Muscle layer of colon (tissue), 2 donors: ENCODE measurements at regions not wholly inside any gene's neighbourhood (a gene's known extent, or its start where the extent isn't known, plus 50 kb on each side); places are given as distances from the start of the nearest gene placed in this dataset.
"Not testable (repeated sequence)": the region's sequence is repeated elsewhere in the genome, so short reads cannot be mapped to it uniquely, and the experiment has no call there.

Experiments
- H3K27ac ChIP-seq: one replicate; pipeline ENCODE4 v1.7.0; 2013; ENCODE audit warnings: low read depth, mild to moderate bottlenecking, low read length, moderate library complexity
- H3K27me3 ChIP-seq, 2 donors: one replicate each; pipeline ENCODE4 v1.7.0; 2013; ENCODE audit warnings: low read length in 2 of 2, mild to moderate bottlenecking in 2 of 2; ENCODE audit not compliant: insufficient read depth in 2 of 2, control insufficient read depth in 1 of 2
- H3K36me3 ChIP-seq: one replicate; pipeline ENCODE4 v1.7.0; 2013; ENCODE audit warnings: mild to moderate bottlenecking, low read length; ENCODE audit not compliant: insufficient read depth
- H3K4me1 ChIP-seq: one replicate; pipeline ENCODE4 v1.7.0; 2013; ENCODE audit warnings: mild to moderate bottlenecking, low read length; ENCODE audit not compliant: insufficient read depth
- H3K4me3 ChIP-seq, 2 donors: one replicate each; pipeline ENCODE4 v1.7.0; 2013; ENCODE audit warnings: low read length in 2 of 2, low read depth in 1 of 2, mild to moderate bottlenecking in 1 of 2, moderate library complexity in 1 of 2
- H3K9ac ChIP-seq: one replicate; pipeline ENCODE4 v1.7.0; 2013; ENCODE audit warnings: low read length
- H3K9me3 ChIP-seq: one replicate; pipeline ENCODE4 v1.7.0; 2013; ENCODE audit warnings: mild to moderate bottlenecking, low read length
- donor health status: abdominal sarcoma.
- donor health status: Adenocarcinoma of cecum.

- Histone ChIP-seq H3K27ac (no peak overlapping the region), H3K27me3 (no peaks in the 10 kb centered on the region), H3K36me3 (no peaks in the 10 kb centered on the region), H3K9me3 (peaks cover 3% of the 10 kb centered on the region), H3K4me3 (no peak overlapping the region), H3K9ac (no peak overlapping the region), H3K4me1 (no peaks in the 10 kb centered on the region)
Measured at GRCh38 chr5:98349990-98350365, 423.5 kb upstream of the RGMB start.

DNA sequence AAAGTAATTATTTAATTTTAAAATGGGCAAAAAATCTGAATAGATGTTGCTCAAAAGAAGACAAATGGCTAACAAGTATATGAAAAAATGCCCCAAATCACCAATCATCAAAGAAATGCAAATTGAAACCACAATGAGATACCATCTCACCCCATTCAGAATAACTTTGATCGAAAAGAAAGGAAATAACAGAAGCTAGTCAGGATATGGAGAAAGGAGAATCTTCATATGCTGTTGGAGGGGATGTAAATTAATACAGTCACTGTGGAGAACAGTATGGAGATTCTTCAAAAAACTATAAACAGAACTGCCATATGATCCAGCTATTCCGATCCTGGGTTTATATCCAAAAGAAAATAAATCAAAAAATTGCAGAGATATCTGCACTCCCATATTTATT, 418.5 kb upstream of the RGMB start:
- no peak overlapping the region for H3K4me3 ChIP-seq
- H3K9me3 ChIP-seq: peaks cover under 1% of the 10 kb centered on the region
- no peaks in the 10 kb centered on the region for H3K4me1 ChIP-seq
- no peak overlapping the region for H3K9ac ChIP-seq
- H3K27me3 ChIP-seq: no peaks in the 10 kb centered on the region
- H3K36me3 ChIP-seq: no peaks in the 10 kb centered on the region
- H3K27ac ChIP-seq: no peak overlapping the region

DNA sequence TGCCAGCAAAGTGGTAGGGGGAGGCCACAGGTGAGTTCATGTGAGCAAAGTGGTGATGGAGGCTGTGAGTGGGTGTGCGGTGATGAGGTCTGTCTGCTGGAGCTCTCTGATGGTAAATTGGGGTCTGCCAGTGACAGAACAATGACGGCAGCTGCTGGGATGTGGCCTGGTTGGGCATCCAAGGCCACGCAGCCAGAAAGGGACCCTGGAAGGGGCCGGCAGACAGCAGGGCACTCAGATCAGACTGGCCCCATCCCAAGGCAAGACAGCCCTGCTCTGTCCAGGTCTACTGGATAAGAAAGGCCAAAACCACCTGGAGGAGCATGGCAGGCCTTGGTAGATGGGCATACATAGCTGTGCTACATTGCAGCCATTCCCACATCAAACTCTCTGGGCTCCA, 412.9 kb upstream of the RGMB start:
- Histone ChIP-seq H3K27me3 (no peaks in the 10 kb centered on the region), H3K4me1 (no peaks in the 10 kb centered on the region), H3K4me3 (no peak overlapping the region), H3K9ac (no peak overlapping the region), H3K36me3 (no peaks in the 10 kb centered on the region), H3K9me3 (no peaks in the 10 kb centered on the region), H3K27ac (no peak overlapping the region)

GRCh38 chr5:98363157-98363556, 410.3 kb upstream of the RGMB start:
- H3K36me3 ChIP-seq: no peaks in the 10 kb centered on the region
- no peaks in the 10 kb centered on the region for H3K9me3 ChIP-seq
- no peak overlapping the region for H3K9ac ChIP-seq
- H3K4me1 ChIP-seq: no peaks in the 10 kb centered on the region
- H3K27ac ChIP-seq: no peak overlapping the region
- no peak overlapping the region for H3K4me3 ChIP-seq
- no peaks in the 10 kb centered on the region for H3K27me3 ChIP-seq

- no peaks in the 10 kb centered on the region for H3K4me1 ChIP-seq
- H3K9me3 ChIP-seq: no peaks in the 10 kb centered on the region
- no peaks in the 10 kb centered on the region for H3K27me3 ChIP-seq
- H3K36me3 ChIP-seq: no peaks in the 10 kb centered on the region
- no peak overlapping the region for H3K27ac ChIP-seq
- no peak overlapping the region for H3K4me3 ChIP-seq
- no peak overlapping the region for H3K9ac ChIP-seq
Measured at GRCh38 chr5:98364549-98364948, 408.9 kb upstream of the RGMB start.

- no peak overlapping the region for H3K27ac ChIP-seq
Measured at GRCh38 chr5:98365126-98365525, 408.3 kb upstream of the RGMB start.

GRCh38 chr5:98368141-98368540, 405.3 kb upstream of the RGMB start:
- Histone ChIP-seq H3K4me1 (no peaks in the 10 kb centered on the region), H3K27me3 (no peaks in the 10 kb centered on the region), H3K9me3 (no peaks in the 10 kb centered on the region), H3K36me3 (no peaks in the 10 kb centered on the region), H3K4me3 (no peak overlapping the region), H3K27ac (no peak overlapping the region), H3K9ac (no peak overlapping the region)

More at GRCh38 chr5:98365126-98365525, 408.3 kb upstream of the RGMB start:
- no peaks in the 10 kb centered on the region for H3K4me1 ChIP-seq
- no peak overlapping the region for H3K4me3 ChIP-seq
- no peaks in the 10 kb centered on the region for H3K9me3 ChIP-seq
- no peaks in the 10 kb centered on the region for H3K36me3 ChIP-seq
- no peak overlapping the region for H3K9ac ChIP-seq
- no peaks in the 10 kb centered on the region for H3K27me3 ChIP-seq

GRCh38 chr5:98372351-98372750, 401.1 kb upstream of the RGMB start:
- Histone ChIP-seq H3K27me3 (no peaks in the 10 kb centered on the region), H3K9me3 (no peaks in the 10 kb centered on the region), H3K9ac (no peak overlapping the region)

DNA sequence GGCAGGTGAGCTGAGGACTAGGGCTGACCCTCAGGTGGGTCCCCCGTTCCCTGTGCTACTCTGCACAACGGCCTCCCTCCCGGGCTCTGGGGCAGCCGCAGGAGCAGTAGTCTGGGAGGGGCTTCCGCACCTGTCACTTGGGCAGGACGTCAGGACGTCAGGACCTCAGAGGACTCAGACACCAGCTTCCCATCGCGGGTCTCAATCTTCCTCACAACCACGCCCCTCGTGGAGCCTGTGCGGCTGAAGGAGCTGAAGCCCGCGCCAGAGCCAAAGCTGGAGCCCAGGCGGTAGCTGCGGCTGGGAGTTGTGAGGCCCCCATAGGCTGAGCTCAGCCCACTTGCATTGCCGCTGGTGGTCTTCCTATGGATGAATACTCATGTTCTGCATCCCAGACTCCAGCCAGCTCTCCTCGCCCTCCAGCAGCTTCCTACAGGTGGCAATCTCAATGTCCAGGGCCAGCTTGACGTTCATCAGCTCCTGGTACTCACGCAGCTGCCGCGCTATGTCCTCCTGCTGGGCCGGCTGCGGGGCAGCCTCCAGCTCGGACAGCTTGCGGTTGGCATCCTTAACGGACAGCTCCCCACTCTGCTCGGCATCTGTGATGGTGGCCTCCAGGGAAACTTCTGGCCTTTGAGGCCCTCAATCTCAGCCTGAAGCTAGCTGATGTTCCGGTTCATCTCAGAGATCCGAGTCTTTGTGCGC, 381.4 kb upstream of the RGMB start:
- Histone ChIP-seq H3K4me1 (no peaks in the 10 kb centered on the region), H3K9ac (no peak overlapping the region), H3K4me3 (no peak overlapping the region), H3K27ac (no peak overlapping the region), H3K9me3 (no peaks in the 10 kb centered on the region), H3K27me3 (no peaks in the 10 kb centered on the region), H3K36me3 (no peaks in the 10 kb centered on the region)

More at GRCh38 chr5:98372351-98372750, 401.1 kb upstream of the RGMB start:
- Histone ChIP-seq H3K36me3 (no peaks in the 10 kb centered on the region), H3K4me3 (no peak overlapping the region), H3K4me1 (no peaks in the 10 kb centered on the region), H3K27ac (no peak overlapping the region)

GRCh38 chr5:98393205-98393604, 380.3 kb upstream of the RGMB start:
- not testable (repeated sequence) for H3K9ac ChIP-seq, H3K4me3 ChIP-seq, H3K4me1 ChIP-seq, H3K9me3 ChIP-seq, H3K27ac ChIP-seq, H3K36me3 ChIP-seq, H3K27me3 ChIP-seq

DNA sequence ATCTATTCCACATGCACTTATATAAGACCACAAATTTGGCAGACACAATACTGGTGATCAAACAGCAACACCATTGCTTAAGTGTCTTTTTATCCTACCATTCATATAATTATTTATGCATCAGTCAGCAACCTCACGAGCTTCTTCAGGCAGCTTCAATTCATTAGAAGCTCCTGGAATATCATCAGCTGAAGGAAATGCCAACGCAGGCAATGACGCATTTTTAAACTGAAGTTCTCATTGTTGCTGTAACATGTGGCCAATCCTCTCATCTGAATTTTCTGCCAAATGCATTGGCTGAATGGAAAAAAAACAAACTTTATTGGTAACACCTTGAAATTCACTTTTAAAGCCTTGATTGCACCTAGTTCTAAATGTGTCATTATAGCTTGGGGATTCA, 376.4 kb upstream of the RGMB start:
- Histone ChIP-seq H3K27ac (no peak overlapping the region), H3K4me3 (no peak overlapping the region), H3K4me1 (no peaks in the 10 kb centered on the region), H3K9me3 (no peaks in the 10 kb centered on the region), H3K27me3 (no peaks in the 10 kb centered on the region), H3K9ac (no peak overlapping the region), H3K36me3 (no peaks in the 10 kb centered on the region)

GRCh38 chr5:98398465-98398864, 375.0 kb upstream of the RGMB start:
- Histone ChIP-seq H3K4me3 (no peak overlapping the region), H3K27me3 (no peaks in the 10 kb centered on the region), H3K9ac (no peak overlapping the region), H3K4me1 (no peaks in the 10 kb centered on the region), H3K36me3 (no peaks in the 10 kb centered on the region), H3K27ac (no peak overlapping the region), H3K9me3 (no peaks in the 10 kb centered on the region)
